ENCODE measurements at regions not wholly inside any gene's neighbourhood (a gene's known extent, or its start where the extent isn't known, plus 50 kb on each side); places are given as distances from the start of the nearest gene placed in this dataset.
A peak's percentile ranks its signal among the peaks of the same experiment; 100 is the strongest.

- Histone ChIP-seq H3K27me3 (ENCODE audit: control insufficient read depth in 3 of 3, insufficient read depth in 3 of 3, low read depth in 1 of 3, low read length in 3 of 3) (no peaks in the 10 kb centered on the region), H2AFZ (ENCODE audit: low read length) (no peak overlapping the region), H3K18ac (ENCODE audit: low read length) (peak overlapping the region; percentile 2), H3K4me3 (ENCODE audit: low read length in 2 of 2) (no peak overlapping the region), H3K9ac (ENCODE audit: low read depth, low read length, poor library complexity) (no peak overlapping the region), H3K23ac (ENCODE audit: low read depth, low read length, poor library complexity) (no peak overlapping the region), H4K91ac (ENCODE audit: low read depth, low read length, poor library complexity) (no peak overlapping the region), H3K27ac (replicated peaks; ENCODE audit: low read length) (no peak overlapping the region), H3K79me1 (ENCODE audit: low read depth, low read length) (peaks cover 2% of the 10 kb centered on the region), H2BK120ac (ENCODE audit: low read depth, low read length) (no peak overlapping the region), H3K9me3 (replicated peaks in 1 of 2; ENCODE audit: control insufficient read depth in 2 of 2, insufficient read depth in 1 of 2, low read depth in 1 of 2, low read length in 2 of 2) (peaks cover 0 to 4% of the 10 kb centered on the region in 2 donors), H3K36me3 (replicated peaks in 1 of 2; ENCODE audit: control insufficient read depth in 2 of 2, insufficient read depth in 2 of 2, low read length in 2 of 2) (no peaks in the 10 kb centered on the region), H3K4me2 (ENCODE audit: insufficient read depth, low read length, poor library complexity, severe bottlenecking) (no peak overlapping the region), H3K4ac (ENCODE audit: low read length) (no peak overlapping the region), H4K8ac (ENCODE audit: low read depth, low read length) (no peak overlapping the region), H3K4me1 (ENCODE audit: control insufficient read depth in 2 of 2, insufficient read depth in 1 of 2, low read depth in 1 of 2, low read length in 2 of 2) (no peaks in the 10 kb centered on the region), H2BK5ac (ENCODE audit: low read length) (no peak overlapping the region), H2BK15ac (ENCODE audit: low read length) (peak overlapping the region; percentile 59), H3K14ac (ENCODE audit: low read length) (no peak overlapping the region), H2BK12ac (ENCODE audit: low read length) (peak overlapping the region; percentile 68), H2AK5ac (ENCODE audit: low read depth, low read length) (peak overlapping the region; percentile 86)
- WGBS, 2 donors (ENCODE audit: extremely low coverage in 2 of 2, insufficient read length in 2 of 2, insufficient replicate concordance in 1 of 2): no CpG with 5 or more reads among the region's 42 CpGs
- no peak for DNase-seq (ENCODE audit: low spot score)
Measured at GRCh38 chr18:78780719-78781600, 198.7 kb upstream of the SALL3 start.

GRCh38 chr18:78781601-78781960 lies 198.0 kb upstream of the SALL3 start:
- WGBS, 2 donors (ENCODE audit: extremely low coverage in 2 of 2, insufficient read length in 2 of 2, insufficient replicate concordance in 1 of 2): no CpG with 5 or more reads among the region's 28 CpGs
- H3K4me1 ChIP-seq (ENCODE audit: control insufficient read depth in 2 of 2, insufficient read depth in 1 of 2, low read depth in 1 of 2, low read length in 2 of 2): no peaks in the 10 kb centered on the region
- H2AK5ac ChIP-seq (ENCODE audit: low read depth, low read length): no peak overlapping the region

GRCh38 chr18:78782951-78783563 lies 196.6 kb upstream of the SALL3 start:
- Histone ChIP-seq H3K9ac (ENCODE audit: low read depth, low read length, poor library complexity) (no peak overlapping the region), H3K36me3 (replicated peaks in 1 of 2; ENCODE audit: control insufficient read depth in 2 of 2, insufficient read depth in 2 of 2, low read length in 2 of 2) (no peaks in the 10 kb centered on the region), H2BK15ac (ENCODE audit: low read length) (no peak overlapping the region), H4K91ac (ENCODE audit: low read depth, low read length, poor library complexity) (no peak overlapping the region), H3K4me1 (ENCODE audit: control insufficient read depth in 2 of 2, insufficient read depth in 1 of 2, low read depth in 1 of 2, low read length in 2 of 2) (no peaks in the 10 kb centered on the region), H3K9me3 (replicated peaks in 1 of 2; ENCODE audit: control insufficient read depth in 2 of 2, insufficient read depth in 1 of 2, low read depth in 1 of 2, low read length in 2 of 2) (peaks cover 0 to 4% of the 10 kb centered on the region in 2 donors), H4K8ac (ENCODE audit: low read depth, low read length) (no peak overlapping the region), H3K27me3 (ENCODE audit: control insufficient read depth in 3 of 3, insufficient read depth in 3 of 3, low read depth in 1 of 3, low read length in 3 of 3) (no peaks in the 10 kb centered on the region), H3K14ac (ENCODE audit: low read length) (no peak overlapping the region), H3K27ac (replicated peaks; ENCODE audit: low read length) (no peak overlapping the region), H2AFZ (ENCODE audit: low read length) (no peak overlapping the region), H3K4me3 (ENCODE audit: low read length in 2 of 2) (no peak overlapping the region), H3K79me1 (ENCODE audit: low read depth, low read length) (peaks cover 2% of the 10 kb centered on the region), H2BK5ac (ENCODE audit: low read length) (no peak overlapping the region), H2BK120ac (ENCODE audit: low read depth, low read length) (no peak overlapping the region), H2BK12ac (ENCODE audit: low read length) (no peak overlapping the region), H3K4me2 (ENCODE audit: insufficient read depth, low read length, poor library complexity, severe bottlenecking) (no peak overlapping the region), H3K4ac (ENCODE audit: low read length) (no peak overlapping the region), H3K18ac (ENCODE audit: low read length) (no peak overlapping the region), H2AK5ac (ENCODE audit: low read depth, low read length) (no peak overlapping the region), H3K23ac (ENCODE audit: low read depth, low read length, poor library complexity) (no peak overlapping the region)
- DNase-seq (ENCODE audit: low spot score): no peak
- WGBS, 2 donors (ENCODE audit: extremely low coverage in 2 of 2, insufficient read length in 2 of 2, insufficient replicate concordance in 1 of 2): no CpG with 5 or more reads among the region's 21 CpGs

More at GRCh38 chr18:78781601-78781960, 198.0 kb upstream of the SALL3 start:
- peak overlapping the region; percentile 17 for H3K18ac ChIP-seq (ENCODE audit: low read length)
- no peak overlapping the region for H3K4ac ChIP-seq (ENCODE audit: low read length)
- H2BK15ac ChIP-seq (ENCODE audit: low read length): no peak overlapping the region
- H2AFZ ChIP-seq (ENCODE audit: low read length): no peak overlapping the region
- H2BK5ac ChIP-seq (ENCODE audit: low read length): no peak overlapping the region
- H2BK12ac ChIP-seq (ENCODE audit: low read length): no peak overlapping the region
- no peak overlapping the region for H4K8ac ChIP-seq (ENCODE audit: low read depth, low read length)
- DNase-seq (ENCODE audit: low spot score): no peak
- H3K79me1 ChIP-seq (ENCODE audit: low read depth, low read length): peaks cover 2% of the 10 kb centered on the region
- no peak overlapping the region for H3K4me2 ChIP-seq (ENCODE audit: insufficient read depth, low read length, poor library complexity, severe bottlenecking)
- no peaks in the 10 kb centered on the region for H3K27me3 ChIP-seq (ENCODE audit: control insufficient read depth in 3 of 3, insufficient read depth in 3 of 3, low read depth in 1 of 3, low read length in 3 of 3)
- no peak overlapping the region for H4K91ac ChIP-seq (ENCODE audit: low read depth, low read length, poor library complexity)
- no peak overlapping the region for H3K14ac ChIP-seq (ENCODE audit: low read length)
- H2BK120ac ChIP-seq (ENCODE audit: low read depth, low read length): no peak overlapping the region
- no peak overlapping the region for H3K9ac ChIP-seq (ENCODE audit: low read depth, low read length, poor library complexity)
- H3K36me3 ChIP-seq (replicated peaks in 1 of 2; ENCODE audit: control insufficient read depth in 2 of 2, insufficient read depth in 2 of 2, low read length in 2 of 2): no peaks in the 10 kb centered on the region
- H3K23ac ChIP-seq (ENCODE audit: low read depth, low read length, poor library complexity): no peak overlapping the region
- H3K27ac ChIP-seq (replicated peaks; ENCODE audit: low read length): no peak overlapping the region
- no peak overlapping the region for H3K4me3 ChIP-seq (ENCODE audit: low read length in 2 of 2)
- H3K9me3 ChIP-seq (replicated peaks in 1 of 2; ENCODE audit: control insufficient read depth in 2 of 2, insufficient read depth in 1 of 2, low read depth in 1 of 2, low read length in 2 of 2): peaks cover 0 to 4% of the 10 kb centered on the region in 2 donors

- no peak overlapping the region for H2BK5ac ChIP-seq (ENCODE audit: low read length)
- peak overlapping the region; percentile 58 for H3K18ac ChIP-seq (ENCODE audit: low read length)
- H2AFZ ChIP-seq (ENCODE audit: low read length): no peak overlapping the region
- H3K9ac ChIP-seq (ENCODE audit: low read depth, low read length, poor library complexity): no peak overlapping the region
- no CpG with 5 or more reads among the region's 12 CpGs for WGBS, 2 donors (ENCODE audit: extremely low coverage in 2 of 2, insufficient read length in 2 of 2, insufficient replicate concordance in 1 of 2)
- H3K4me1 ChIP-seq (ENCODE audit: control insufficient read depth in 2 of 2, insufficient read depth in 1 of 2, low read depth in 1 of 2, low read length in 2 of 2): no peaks in the 10 kb centered on the region
- no peaks in the 10 kb centered on the region for H3K27me3 ChIP-seq (ENCODE audit: control insufficient read depth in 3 of 3, insufficient read depth in 3 of 3, low read depth in 1 of 3, low read length in 3 of 3)
- peak overlapping the region; percentile 49 for H2AK5ac ChIP-seq (ENCODE audit: low read depth, low read length)
- no peak overlapping the region for H3K4me3 ChIP-seq (ENCODE audit: low read length in 2 of 2)
- no peaks in the 10 kb centered on the region for H3K36me3 ChIP-seq (replicated peaks in 1 of 2; ENCODE audit: control insufficient read depth in 2 of 2, insufficient read depth in 2 of 2, low read length in 2 of 2)
- H4K8ac ChIP-seq (ENCODE audit: low read depth, low read length): no peak overlapping the region
- H3K4ac ChIP-seq (ENCODE audit: low read length): no peak overlapping the region
- H3K79me1 ChIP-seq (ENCODE audit: low read depth, low read length): peaks cover 2% of the 10 kb centered on the region
- H3K14ac ChIP-seq (ENCODE audit: low read length): no peak overlapping the region
- no peak overlapping the region for H3K4me2 ChIP-seq (ENCODE audit: insufficient read depth, low read length, poor library complexity, severe bottlenecking)
- no peak overlapping the region for H4K91ac ChIP-seq (ENCODE audit: low read depth, low read length, poor library complexity)
- H2BK12ac ChIP-seq (ENCODE audit: low read length): no peak overlapping the region
- H2BK120ac ChIP-seq (ENCODE audit: low read depth, low read length): no peak overlapping the region
- no peak overlapping the region for H3K23ac ChIP-seq (ENCODE audit: low read depth, low read length, poor library complexity)
- no peak overlapping the region for H2BK15ac ChIP-seq (ENCODE audit: low read length)
- peaks cover 0 to 4% of the 10 kb centered on the region in 2 donors for H3K9me3 ChIP-seq (replicated peaks in 1 of 2; ENCODE audit: control insufficient read depth in 2 of 2, insufficient read depth in 1 of 2, low read depth in 1 of 2, low read length in 2 of 2)
- DNase-seq (ENCODE audit: low spot score): no peak
- no peak overlapping the region for H3K27ac ChIP-seq (replicated peaks; ENCODE audit: low read length)
Measured at GRCh38 chr18:78783564-78783960, 196.1 kb upstream of the SALL3 start.

Measured in neuronal stem cell (in vitro differentiated cells).